ENCODE measurements at regions not wholly inside any gene's neighbourhood (a gene's known extent, or its start where the extent isn't known, plus 50 kb on each side); places are given as distances from the start of the nearest gene placed in this dataset.
A peak's percentile ranks its signal among the peaks of the same experiment; 100 is the strongest.

- Mint-ChIP-seq H3K27ac (peak overlapping the region; percentile 75), H3K9me3 (peaks cover 24% of the 10 kb centered on the region), H3K4me3 (no peak overlapping the region), H3K27me3 (ENCODE audit: low read depth) (no peaks in the 10 kb centered on the region), H3K4me1 (peaks cover 36% of the 10 kb centered on the region), H3K36me3 (peaks cover 6% of the 10 kb centered on the region)
- TF ChIP-seq CTCF (IDR thresholded peaks at IDR 0.05; ENCODE audit: unreplicated experiment): peak; percentile 25
- DNase-seq (ENCODE audit: low spot score in 2 of 2, unreplicated experiment in 2 of 2): no peak
Measured at GRCh38 chr5:5616247-5616895, 193.9 kb downstream of the ICE1 start.

- TF ChIP-seq CTCF (IDR thresholded peaks at IDR 0.05; ENCODE audit: unreplicated experiment): no peak
- Mint-ChIP-seq H3K27me3 (ENCODE audit: low read depth) (no peaks in the 10 kb centered on the region), H3K36me3 (peaks cover 5% of the 10 kb centered on the region), H3K27ac (peak overlapping the region; percentile 73), H3K9me3 (peaks cover 18% of the 10 kb centered on the region), H3K4me3 (no peak overlapping the region), H3K4me1 (peaks cover 36% of the 10 kb centered on the region)
- DNase-seq (ENCODE audit: low spot score in 2 of 2, unreplicated experiment in 2 of 2): no peak
Measured at GRCh38 chr5:5615569-5615968, 193.1 kb downstream of the ICE1 start.

- DNase-seq (ENCODE audit: low spot score in 2 of 2, unreplicated experiment in 2 of 2): no peak
- Mint-ChIP-seq H3K27ac (no peak overlapping the region), H3K4me3 (no peak overlapping the region), H3K9me3 (peaks cover 10% of the 10 kb centered on the region), H3K36me3 (peaks cover 3% of the 10 kb centered on the region), H3K27me3 (ENCODE audit: low read depth) (no peaks in the 10 kb centered on the region), H3K4me1 (peaks cover 30% of the 10 kb centered on the region)
- no peak for TF ChIP-seq CTCF (IDR thresholded peaks at IDR 0.05; ENCODE audit: unreplicated experiment)
Measured at GRCh38 chr5:5613261-5613990, 190.9 kb downstream of the ICE1 start.

GRCh38 chr5:5612096-5612495 is 189.6 kb downstream of the ICE1 start:
- Mint-ChIP-seq H3K9me3 (peaks cover 10% of the 10 kb centered on the region), H3K4me1 (peaks cover 18% of the 10 kb centered on the region), H3K27me3 (ENCODE audit: low read depth) (no peaks in the 10 kb centered on the region), H3K27ac (no peak overlapping the region), H3K4me3 (no peak overlapping the region), H3K36me3 (peaks cover 3% of the 10 kb centered on the region)
- no peak for DNase-seq (ENCODE audit: low spot score in 2 of 2, unreplicated experiment in 2 of 2)
- TF ChIP-seq CTCF (IDR thresholded peaks at IDR 0.05; ENCODE audit: unreplicated experiment): no peak

- no peak for DNase-seq (ENCODE audit: low spot score in 2 of 2, unreplicated experiment in 2 of 2)
- Mint-ChIP-seq H3K27me3 (ENCODE audit: low read depth) (no peaks in the 10 kb centered on the region), H3K36me3 (peaks cover 3% of the 10 kb centered on the region), H3K4me1 (no peaks in the 10 kb centered on the region), H3K9me3 (peaks cover 13% of the 10 kb centered on the region), H3K4me3 (no peak overlapping the region), H3K27ac (no peak overlapping the region)
- TF ChIP-seq CTCF (IDR thresholded peaks at IDR 0.05; ENCODE audit: unreplicated experiment): no peak
Measured at GRCh38 chr5:5609935-5610334, 187.5 kb downstream of the ICE1 start.

Measured in mesothelial cell of epicardium (in vitro differentiated cells).